ENCODE measurements at regions not wholly inside any gene's neighbourhood (a gene's known extent, or its start where the extent isn't known, plus 50 kb on each side); places are given as distances from the start of the nearest gene placed in this dataset.

DNA sequence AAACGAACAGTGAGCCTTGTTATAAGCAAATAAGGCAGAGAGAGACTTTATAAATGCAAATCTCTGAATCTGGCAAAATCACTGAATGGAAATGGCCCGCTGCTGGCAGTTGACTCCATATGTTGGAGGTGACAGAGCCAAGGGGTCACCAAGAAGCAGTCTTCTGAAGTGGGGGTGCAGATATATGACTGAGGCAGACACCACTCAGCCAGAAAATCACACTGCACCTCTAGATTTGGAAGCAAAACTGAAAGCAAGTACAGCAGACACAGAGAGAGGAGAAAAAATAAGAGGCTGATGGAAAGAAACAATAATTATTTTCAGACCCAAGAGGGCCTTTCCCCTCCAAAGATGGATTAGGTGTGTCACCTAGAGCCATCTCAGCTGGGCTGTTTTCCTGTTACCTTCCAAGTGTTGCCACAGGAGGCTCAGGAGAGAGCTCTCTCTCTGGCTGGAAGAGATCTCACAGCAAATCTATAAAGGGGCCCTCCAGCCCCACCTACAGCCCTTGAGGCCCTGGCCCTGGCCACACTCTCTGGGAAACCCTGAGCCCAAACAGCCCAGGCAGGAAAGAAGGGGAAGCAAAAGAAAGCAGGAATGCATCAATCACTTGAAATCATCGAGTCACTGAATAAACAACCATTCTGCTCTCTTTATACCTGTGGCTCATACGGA lies 585.1 kb upstream of the PSMD7 start:
- DNase-seq (ENCODE audit: low read depth in 2 of 3, low spot score in 1 of 3): no peak

- no peak for DNase-seq (ENCODE audit: low read depth in 2 of 3, low spot score in 1 of 3)
Observed at GRCh38 chr16:73710526-73710925, 586.1 kb upstream of the PSMD7 start.

GRCh38 chr16:73707863-73708262 lies 588.8 kb upstream of the PSMD7 start:
- DNase-seq (ENCODE audit: low read depth in 2 of 3, low spot score in 1 of 3): no peak

- DNase-seq (ENCODE audit: low read depth in 2 of 3, low spot score in 1 of 3): no peak
Observed at GRCh38 chr16:73703891-73704290, 592.7 kb upstream of the PSMD7 start.

- no peak for DNase-seq (ENCODE audit: low read depth in 2 of 3, low spot score in 1 of 3)
Observed at GRCh38 chr16:73697336-73697735, 599.3 kb upstream of the PSMD7 start.

GRCh38 chr16:73692861-73693260 lies 603.8 kb upstream of the PSMD7 start:
- DNase-seq (ENCODE audit: low read depth in 2 of 3, low spot score in 1 of 3): no peak

- DNase-seq (ENCODE audit: low read depth in 2 of 3, low spot score in 1 of 3): no peak
Observed at GRCh38 chr16:73683804-73684203, 612.8 kb upstream of the PSMD7 start.

DNA sequence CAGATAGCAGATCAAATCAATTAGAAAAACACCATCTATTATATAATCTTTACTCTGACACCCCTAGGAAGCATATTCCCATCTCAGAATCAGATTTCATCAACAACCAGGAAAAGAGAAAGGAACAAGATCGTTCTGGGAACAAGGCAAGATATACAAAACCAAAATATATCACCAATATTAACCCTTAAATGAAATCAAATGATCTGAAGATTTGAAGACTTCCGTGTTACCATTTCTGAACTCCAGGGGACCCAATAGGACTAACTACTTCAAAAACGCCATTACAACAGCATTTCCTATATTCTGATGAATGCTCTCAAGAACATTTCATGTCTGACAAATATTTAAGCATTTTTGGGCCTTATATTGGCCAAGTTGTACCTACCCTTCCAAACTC lies 624.2 kb upstream of the ZFHX3 start:
- no peak for DNase-seq (ENCODE audit: low read depth in 2 of 3, low spot score in 1 of 3)

DNA sequence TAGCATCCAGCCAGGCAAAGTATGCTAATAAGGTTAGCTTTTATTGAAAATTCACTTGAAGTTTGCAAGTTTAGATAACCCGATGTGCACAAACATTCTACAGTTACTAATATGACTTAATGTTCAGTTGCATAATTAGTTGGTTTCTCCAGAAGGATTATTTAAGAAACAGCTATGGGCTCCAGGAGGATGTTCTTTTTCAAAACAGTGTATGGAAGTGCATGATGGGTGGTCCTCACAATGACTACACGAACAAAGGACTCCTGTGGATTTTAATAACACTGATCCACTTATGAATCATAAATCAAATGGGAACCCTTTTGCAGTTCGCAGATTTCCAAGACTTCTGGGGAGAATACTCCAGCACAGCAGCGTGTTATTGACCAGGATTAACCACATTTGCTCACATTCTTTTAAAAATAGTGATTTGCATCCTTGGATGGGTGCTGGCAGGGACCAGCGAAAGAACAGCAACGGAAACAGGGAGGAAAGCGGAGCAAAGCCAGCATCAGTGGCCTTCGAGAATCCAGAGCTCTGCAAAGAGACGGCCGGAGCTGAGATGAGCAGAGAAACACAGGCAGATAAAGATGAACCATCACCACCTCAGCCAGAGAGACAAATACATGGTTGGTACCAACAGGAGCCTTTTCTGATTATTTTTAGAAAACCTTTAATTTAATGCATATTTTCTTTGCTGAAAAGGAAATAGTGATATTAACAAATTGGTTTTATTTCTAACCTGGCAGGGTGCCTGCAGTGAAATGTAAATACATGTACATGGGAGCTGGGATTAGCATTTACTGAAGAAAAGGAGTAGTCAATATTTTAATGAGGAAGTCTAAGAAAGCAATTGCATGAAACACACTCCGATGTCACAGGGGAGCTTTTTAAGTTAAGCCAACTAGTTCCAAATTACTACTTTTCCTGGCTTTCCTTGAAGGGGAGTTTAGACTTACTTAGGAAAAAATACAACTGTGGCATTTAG lies 623.2 kb upstream of the ZFHX3 start:
- no peak for DNase-seq (ENCODE audit: low read depth in 2 of 3, low spot score in 1 of 3)

GRCh38 chr16:73669535-73670274 lies 621.8 kb upstream of the ZFHX3 start:
- DNase-seq (ENCODE audit: low read depth in 2 of 3, low spot score in 1 of 3): no peak

DNA sequence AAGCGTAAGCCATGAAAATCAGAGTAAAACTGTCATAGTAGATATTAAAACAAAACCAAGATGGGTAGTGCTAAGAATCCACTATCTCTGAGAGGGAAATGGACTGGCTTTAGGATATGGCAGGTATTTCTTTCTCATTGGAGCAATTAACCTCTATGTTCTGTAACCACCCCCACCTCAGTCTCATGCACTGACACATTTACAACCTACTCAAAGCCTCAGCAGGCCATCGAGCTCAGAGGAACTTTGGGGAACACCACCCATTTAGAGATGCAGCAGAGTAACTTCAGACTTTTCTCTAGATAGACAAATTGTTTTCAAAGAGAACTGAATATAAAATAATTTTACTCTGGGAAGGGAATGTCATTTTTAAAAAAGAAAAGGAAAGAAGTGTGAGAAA lies 615.8 kb upstream of the ZFHX3 start:
- DNase-seq (ENCODE audit: low read depth in 2 of 3, low spot score in 1 of 3): no peak

DNA sequence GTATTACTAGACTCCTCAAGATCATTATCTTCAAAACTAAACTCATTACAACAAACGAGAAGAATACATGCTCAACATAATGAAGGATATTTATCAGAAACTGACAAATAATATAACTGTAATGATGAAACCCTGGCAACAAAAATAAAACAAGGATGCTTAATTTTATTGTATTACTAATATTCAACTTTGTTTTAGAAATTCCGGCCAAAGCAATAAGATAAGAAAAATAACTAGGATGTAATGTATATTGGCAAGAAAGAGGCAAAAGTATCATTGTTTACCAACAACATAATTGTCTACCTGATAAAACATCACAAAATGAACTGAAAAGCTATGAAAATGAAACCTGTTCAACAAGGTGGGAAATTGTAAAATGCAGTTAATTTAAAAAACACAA lies 588.3 kb upstream of the ZFHX3 start:
- no peak for DNase-seq (ENCODE audit: low read depth in 2 of 3, low spot score in 1 of 3)

GRCh38 chr16:73629011-73629410 lies 581.1 kb upstream of the ZFHX3 start:
- no peak for DNase-seq (ENCODE audit: low read depth in 2 of 3, low spot score in 1 of 3)

GRCh38 chr16:73617738-73618137 lies 569.8 kb upstream of the ZFHX3 start:
- no peak for DNase-seq (ENCODE audit: low read depth in 2 of 3, low spot score in 1 of 3)

DNA sequence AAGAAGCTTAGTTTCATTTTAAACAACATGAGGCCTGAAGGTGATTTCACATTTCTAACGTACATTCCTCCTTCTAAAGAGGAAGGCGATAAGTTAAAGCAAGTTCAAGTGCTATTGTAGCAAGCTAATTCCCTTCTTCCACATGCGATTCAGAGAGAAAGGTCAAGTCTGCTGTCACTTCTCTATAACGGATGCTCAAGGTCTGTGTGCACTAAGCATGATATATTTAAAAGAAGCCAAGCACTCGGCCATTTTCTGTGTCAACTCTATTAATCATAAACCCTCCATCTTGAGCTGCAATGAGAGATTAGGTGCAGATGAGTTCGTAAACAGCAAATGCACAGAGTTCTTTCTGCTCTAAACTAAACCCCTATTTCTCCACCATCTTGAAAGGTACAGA lies 568.8 kb upstream of the ZFHX3 start:
- no peak for DNase-seq (ENCODE audit: low read depth in 2 of 3, low spot score in 1 of 3)

GRCh38 chr16:73616166-73616753 lies 568.3 kb upstream of the ZFHX3 start:
- no peak for DNase-seq (ENCODE audit: low read depth in 2 of 3, low spot score in 1 of 3)

- DNase-seq (ENCODE audit: low read depth in 2 of 3, low spot score in 1 of 3): no peak
Observed at GRCh38 chr16:73615071-73615940, 567.4 kb upstream of the ZFHX3 start.

GRCh38 chr16:73614131-73614530 lies 566.2 kb upstream of the ZFHX3 start:
- no peak for DNase-seq (ENCODE audit: low read depth in 2 of 3, low spot score in 1 of 3)

GRCh38 chr16:73610605-73611156 lies 562.8 kb upstream of the ZFHX3 start:
- DNase-seq (ENCODE audit: low read depth in 2 of 3, low spot score in 1 of 3): no peak

- no peak for DNase-seq (ENCODE audit: low read depth in 2 of 3, low spot score in 1 of 3)
Observed at GRCh38 chr16:73610160-73610559, 562.2 kb upstream of the ZFHX3 start.
